GM19372 (cell line): ENCODE measurements at regions not wholly inside any gene's neighbourhood (a gene's known extent, or its start where the extent isn't known, plus 50 kb on each side); places are given as distances from the start of the nearest gene placed in this dataset.

ENCODE experiments used
- ATAC-seq: cut with Tn5 transposase; IDR thresholded peaks from one replicate; pipeline ENCODE4 v1.9.1; 2021; ENCODE audit warnings: mild to moderate bottlenecking, low read depth, moderate library complexity; ENCODE audit not compliant: unreplicated experiment

- ATAC-seq: no peak
Observed at GRCh38 chr3:127104586-127104985, 88.3 kb upstream of the PRR23E start.

- no peak for ATAC-seq
Observed at GRCh38 chr3:127105587-127105986, 87.3 kb upstream of the PRR23E start.

GRCh38 chr3:127106053-127106452, 86.9 kb upstream of the PRR23E start:
- no peak for ATAC-seq

- ATAC-seq: no peak
Observed at GRCh38 chr3:127106456-127106855, 86.5 kb upstream of the PRR23E start.

- no peak for ATAC-seq
Observed at GRCh38 chr3:127107002-127107401, 85.9 kb upstream of the PRR23E start.

GRCh38 chr3:127107491-127108375, 85.2 kb upstream of the PRR23E start:
- ATAC-seq: no peak

- no peak for ATAC-seq
Observed at GRCh38 chr3:127108796-127109195, 84.1 kb upstream of the PRR23E start.

GRCh38 chr3:127110982-127111693, 81.8 kb upstream of the PRR23E start:
- ATAC-seq: no peak

GRCh38 chr3:127112796-127113570, 79.9 kb upstream of the PRR23E start:
- no peak for ATAC-seq

GRCh38 chr3:127113571-127113891, 79.4 kb upstream of the PRR23E start:
- no peak for ATAC-seq

GRCh38 chr3:127114337-127115070, 78.4 kb upstream of the PRR23E start:
- ATAC-seq: no peak

- no peak for ATAC-seq
Observed at GRCh38 chr3:127115691-127116351, 77.1 kb upstream of the PRR23E start.

GRCh38 chr3:127118366-127118765, 74.6 kb upstream of the PRR23E start:
- no peak for ATAC-seq

GRCh38 chr3:127119693-127120464, 73.1 kb upstream of the PRR23E start:
- no peak for ATAC-seq

GRCh38 chr3:127120851-127121647, 71.9 kb upstream of the PRR23E start:
- ATAC-seq: no peak

GRCh38 chr3:127121885-127122284, 71.0 kb upstream of the PRR23E start:
- ATAC-seq: no peak

- ATAC-seq: no peak
Observed at GRCh38 chr3:127123533-127123932, 69.4 kb upstream of the PRR23E start.

GRCh38 chr3:127124120-127124519, 68.8 kb upstream of the PRR23E start:
- no peak for ATAC-seq
